ENCODE measurements at regions not wholly inside any gene's neighbourhood (a gene's known extent, or its start where the extent isn't known, plus 50 kb on each side); places are given as distances from the start of the nearest gene placed in this dataset.

GRCh38 chr4:170723171-170723570, 633.4 kb upstream of the AADAT start:
- H2AFZ ChIP-seq (ENCODE audit: control insufficient read depth, low read length), result no peak overlapping the region
- no peak overlapping the region for H3K9ac ChIP-seq (ENCODE audit: control insufficient read depth, extremely low read depth, insufficient read depth, low read length)
- H3K4me1 ChIP-seq (ENCODE audit: control insufficient read depth, extremely low read depth, insufficient read depth, low read length), result no peaks in the 10 kb centered on the region
- H3K9me1 ChIP-seq (ENCODE audit: control insufficient read depth, extremely low read depth, insufficient read depth, low read length), result no peaks in the 10 kb centered on the region
- H4K20me1 ChIP-seq (ENCODE audit: control insufficient read depth, extremely low read depth, insufficient read depth, low read length), result no peaks in the 10 kb centered on the region
- no peak for DNase-seq (ENCODE audit: low read depth, low spot score)
- H3K79me2 ChIP-seq (ENCODE audit: control insufficient read depth, insufficient read depth, low read length), result no peaks in the 10 kb centered on the region
- no peaks in the 10 kb centered on the region for H3K36me3 ChIP-seq (ENCODE audit: control insufficient read depth in 2 of 2, extremely low read depth in 1 of 2, insufficient read depth in 2 of 2, low read length in 2 of 2)
- H3K27me3 ChIP-seq (ENCODE audit: control insufficient read depth, extremely low read depth, insufficient read depth, low read length), result no peaks in the 10 kb centered on the region
- dilution Hi-C loops (cut with MboI; ENCODE audit: extremely low pct_ligation_motif_present, low sequenced_read_pairs), result no loop called here
- no peak overlapping the region for H3K4me3 ChIP-seq (ENCODE audit: control insufficient read depth in 2 of 3, extremely low read depth in 1 of 3, insufficient read depth in 2 of 3, low read depth in 1 of 3, low read length in 3 of 3)
- no peak for TF ChIP-seq EZH2 (IDR thresholded peaks at IDR 0.05; ENCODE audit: low read length)
- TF ChIP-seq, protein P1, sequence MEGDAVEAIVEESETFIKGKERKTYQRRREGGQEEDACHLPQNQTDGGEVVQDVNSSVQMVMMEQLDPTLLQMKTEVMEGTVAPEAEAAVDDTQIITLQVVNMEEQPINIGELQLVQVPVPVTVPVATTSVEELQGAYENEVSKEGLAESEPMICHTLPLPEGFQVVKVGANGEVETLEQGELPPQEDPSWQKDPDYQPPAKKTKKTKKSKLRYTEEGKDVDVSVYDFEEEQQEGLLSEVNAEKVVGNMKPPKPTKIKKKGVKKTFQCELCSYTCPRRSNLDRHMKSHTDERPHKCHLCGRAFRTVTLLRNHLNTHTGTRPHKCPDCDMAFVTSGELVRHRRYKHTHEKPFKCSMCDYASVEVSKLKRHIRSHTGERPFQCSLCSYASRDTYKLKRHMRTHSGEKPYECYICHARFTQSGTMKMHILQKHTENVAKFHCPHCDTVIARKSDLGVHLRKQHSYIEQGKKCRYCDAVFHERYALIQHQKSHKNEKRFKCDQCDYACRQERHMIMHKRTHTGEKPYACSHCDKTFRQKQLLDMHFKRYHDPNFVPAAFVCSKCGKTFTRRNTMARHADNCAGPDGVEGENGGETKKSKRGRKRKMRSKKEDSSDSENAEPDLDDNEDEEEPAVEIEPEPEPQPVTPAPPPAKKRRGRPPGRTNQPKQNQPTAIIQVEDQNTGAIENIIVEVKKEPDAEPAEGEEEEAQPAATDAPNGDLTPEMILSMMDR (optimal IDR thresholded peaks at IDR 0.05 in 1 of 3, IDR thresholded peaks at IDR 0.05 in 1 of 3, conservative IDR thresholded peaks at IDR 0.05 in 1 of 3; ENCODE audit: extremely low read depth in 1 of 3, insufficient read depth in 2 of 3, low read length in 3 of 3), result no peak
- no peak for FAIRE-seq
- H3K9me3 ChIP-seq (ENCODE audit: control insufficient read depth, low read depth, low read length), result no peaks in the 10 kb centered on the region
- no peak overlapping the region for H3K4me2 ChIP-seq (ENCODE audit: control insufficient read depth, extremely low read depth, insufficient read depth, low read depth, low read length)
- no peak overlapping the region for H3K27ac ChIP-seq (ENCODE audit: control insufficient read depth, insufficient read depth, low read length)

DNA sequence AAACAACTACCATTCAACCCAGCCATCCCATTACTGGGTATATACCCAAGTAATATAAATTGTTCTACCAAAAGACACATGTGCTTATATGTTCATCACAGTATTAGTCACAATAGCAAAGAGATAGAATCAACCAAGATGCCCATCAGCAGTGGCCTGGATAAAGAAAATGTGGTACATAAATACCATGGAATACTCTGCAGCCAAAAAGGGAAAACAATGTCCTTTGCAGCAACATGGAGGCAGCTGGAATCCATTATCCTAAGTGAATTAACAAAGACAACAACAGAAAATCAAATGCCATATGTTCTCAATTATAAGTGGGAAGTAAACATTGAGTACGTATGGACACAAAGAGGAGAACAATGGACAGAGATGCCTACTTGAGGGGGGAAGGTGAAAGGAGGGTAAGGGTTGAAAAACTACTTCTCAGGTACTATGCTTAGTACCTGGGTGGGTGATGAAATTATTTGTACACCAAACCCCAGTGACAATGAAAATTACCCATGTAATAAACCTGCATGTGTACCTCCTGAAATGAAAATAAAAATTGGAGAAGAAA, 632.1 kb upstream of the AADAT start:
- dilution Hi-C loops (cut with MboI; ENCODE audit: extremely low pct_ligation_motif_present, low sequenced_read_pairs), result no loop called here
- H3K9ac ChIP-seq (ENCODE audit: control insufficient read depth, extremely low read depth, insufficient read depth, low read length), result no peak overlapping the region
- no peak overlapping the region for H2AFZ ChIP-seq (ENCODE audit: control insufficient read depth, low read length)
- H3K36me3 ChIP-seq (ENCODE audit: control insufficient read depth in 2 of 2, extremely low read depth in 1 of 2, insufficient read depth in 2 of 2, low read length in 2 of 2), result no peaks in the 10 kb centered on the region
- no peak overlapping the region for H3K4me2 ChIP-seq (ENCODE audit: control insufficient read depth, extremely low read depth, insufficient read depth, low read depth, low read length)
- H3K9me3 ChIP-seq (ENCODE audit: control insufficient read depth, low read depth, low read length), result no peaks in the 10 kb centered on the region
- no peaks in the 10 kb centered on the region for H3K4me1 ChIP-seq (ENCODE audit: control insufficient read depth, extremely low read depth, insufficient read depth, low read length)
- FAIRE-seq, result no peak
- H3K27ac ChIP-seq (ENCODE audit: control insufficient read depth, insufficient read depth, low read length), result no peak overlapping the region
- DNase-seq (ENCODE audit: low read depth, low spot score), result no peak
- no peaks in the 10 kb centered on the region for H3K9me1 ChIP-seq (ENCODE audit: control insufficient read depth, extremely low read depth, insufficient read depth, low read length)
- no peak overlapping the region for H3K4me3 ChIP-seq (ENCODE audit: control insufficient read depth in 2 of 3, extremely low read depth in 1 of 3, insufficient read depth in 2 of 3, low read depth in 1 of 3, low read length in 3 of 3)
- no peaks in the 10 kb centered on the region for H3K79me2 ChIP-seq (ENCODE audit: control insufficient read depth, insufficient read depth, low read length)
- no peaks in the 10 kb centered on the region for H4K20me1 ChIP-seq (ENCODE audit: control insufficient read depth, extremely low read depth, insufficient read depth, low read length)
- H3K27me3 ChIP-seq (ENCODE audit: control insufficient read depth, extremely low read depth, insufficient read depth, low read length), result no peaks in the 10 kb centered on the region
- TF ChIP-seq, protein P1 (optimal IDR thresholded peaks at IDR 0.05 in 1 of 3, IDR thresholded peaks at IDR 0.05 in 1 of 3, conservative IDR thresholded peaks at IDR 0.05 in 1 of 3; ENCODE audit: extremely low read depth in 1 of 3, insufficient read depth in 2 of 3, low read length in 3 of 3), result no peak
- TF ChIP-seq EZH2 (IDR thresholded peaks at IDR 0.05; ENCODE audit: low read length), result no peak
